ENCODE measurements at regions not wholly inside any gene's neighbourhood (a gene's known extent, or its start where the extent isn't known, plus 50 kb on each side); places are given as distances from the start of the nearest gene placed in this dataset.

DNA sequence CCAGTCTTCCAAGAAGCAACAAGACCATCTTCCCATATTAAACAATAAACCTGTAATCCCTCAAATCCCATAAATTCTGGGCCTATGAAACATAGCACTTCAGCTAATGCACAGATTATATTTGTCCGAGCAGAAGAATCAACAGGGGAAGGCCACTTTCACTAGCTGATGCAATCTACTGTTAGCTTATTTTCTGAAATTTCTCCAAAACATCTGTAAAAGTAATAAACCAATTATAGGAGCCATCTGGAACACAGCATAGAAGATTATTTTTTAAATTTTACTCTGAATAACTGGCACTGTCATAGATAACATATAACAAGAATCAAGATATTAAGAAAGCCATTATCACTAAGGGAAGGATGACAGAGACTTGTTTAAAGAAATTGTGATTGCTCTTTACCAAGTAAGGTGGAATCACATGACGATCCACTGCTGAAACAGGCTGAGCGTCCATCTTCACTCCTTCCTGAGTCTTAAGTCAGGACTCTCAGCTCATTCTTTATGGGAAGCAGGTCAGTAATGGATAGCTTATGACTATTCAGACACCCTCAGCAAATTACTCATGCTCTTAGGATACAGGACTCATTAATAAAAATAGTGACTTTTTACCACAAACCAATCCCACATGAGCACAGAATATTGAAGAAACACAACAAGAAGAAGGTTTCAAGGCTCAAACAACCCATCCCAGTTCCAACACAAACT lies 719.5 kb downstream of the XPNPEP1 start:
- TF ChIP-seq, protein P1, sequence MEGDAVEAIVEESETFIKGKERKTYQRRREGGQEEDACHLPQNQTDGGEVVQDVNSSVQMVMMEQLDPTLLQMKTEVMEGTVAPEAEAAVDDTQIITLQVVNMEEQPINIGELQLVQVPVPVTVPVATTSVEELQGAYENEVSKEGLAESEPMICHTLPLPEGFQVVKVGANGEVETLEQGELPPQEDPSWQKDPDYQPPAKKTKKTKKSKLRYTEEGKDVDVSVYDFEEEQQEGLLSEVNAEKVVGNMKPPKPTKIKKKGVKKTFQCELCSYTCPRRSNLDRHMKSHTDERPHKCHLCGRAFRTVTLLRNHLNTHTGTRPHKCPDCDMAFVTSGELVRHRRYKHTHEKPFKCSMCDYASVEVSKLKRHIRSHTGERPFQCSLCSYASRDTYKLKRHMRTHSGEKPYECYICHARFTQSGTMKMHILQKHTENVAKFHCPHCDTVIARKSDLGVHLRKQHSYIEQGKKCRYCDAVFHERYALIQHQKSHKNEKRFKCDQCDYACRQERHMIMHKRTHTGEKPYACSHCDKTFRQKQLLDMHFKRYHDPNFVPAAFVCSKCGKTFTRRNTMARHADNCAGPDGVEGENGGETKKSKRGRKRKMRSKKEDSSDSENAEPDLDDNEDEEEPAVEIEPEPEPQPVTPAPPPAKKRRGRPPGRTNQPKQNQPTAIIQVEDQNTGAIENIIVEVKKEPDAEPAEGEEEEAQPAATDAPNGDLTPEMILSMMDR (IDR thresholded peaks at IDR 0.05): no peak
- no peak for TF ChIP-seq POLR2AphosphoS5 (IDR thresholded peaks at IDR 0.05; ENCODE audit: low read depth, low read length)
- TF ChIP-seq SIN3A (IDR thresholded peaks at IDR 0.05; ENCODE audit: borderline replicate concordance, insufficient read depth, low read depth, low read length): no peak

All from Panc1 (cell line).